ENCODE measurements at regions not wholly inside any gene's neighbourhood (a gene's known extent, or its start where the extent isn't known, plus 50 kb on each side); places are given as distances from the start of the nearest gene placed in this dataset.

DNA sequence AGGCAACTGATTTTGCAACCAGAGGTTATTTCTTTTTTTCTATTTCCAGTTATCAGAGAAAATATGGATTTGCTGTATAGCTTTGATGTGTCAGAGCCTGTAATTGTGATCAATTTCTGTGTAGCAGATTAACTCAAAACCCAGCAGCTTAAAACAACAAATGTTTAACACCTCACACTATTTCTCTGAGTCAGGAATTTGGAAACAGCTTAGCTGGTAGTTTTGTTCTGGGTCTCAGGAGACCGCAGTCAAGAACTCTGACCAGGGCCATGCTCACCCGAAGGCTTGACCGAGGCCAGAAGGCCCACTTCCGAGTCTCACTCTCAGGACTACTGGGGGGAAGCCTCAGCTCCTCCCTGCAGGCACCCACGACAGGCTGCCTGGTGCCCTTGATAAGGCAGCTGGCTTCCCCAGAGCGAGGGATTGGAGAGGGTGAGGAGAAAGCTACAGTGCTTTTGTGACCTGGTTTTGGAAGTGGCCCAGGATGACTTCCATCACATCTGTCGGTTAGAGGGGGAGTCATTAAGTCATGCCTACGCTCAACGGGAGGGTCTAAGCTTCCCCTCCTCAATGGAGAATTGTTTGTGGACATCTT lies 105.7 kb upstream of the SHH start:
- TF ChIP-seq POLR2AphosphoS5 (IDR thresholded peaks at IDR 0.05; ENCODE audit: low read depth, low read length) (no peak), TAF1 (IDR thresholded peaks at IDR 0.05; ENCODE audit: low read depth, low read length) (no peak)
